GM12874 (cell line): ENCODE measurements at regions not wholly inside any gene's neighbourhood (a gene's known extent, or its start where the extent isn't known, plus 50 kb on each side); places are given as distances from the start of the nearest gene placed in this dataset.

ENCODE experiments used
- TF ChIP-seq, protein P1 (sequence below): IDR thresholded peaks from 2 replicates; pipeline ENCODE4 v1.5.1; 2011; ENCODE audit warnings: low read depth, mild to moderate bottlenecking, control low read depth, low read length, moderate library complexity; ENCODE audit not compliant: insufficient read depth

DNA sequence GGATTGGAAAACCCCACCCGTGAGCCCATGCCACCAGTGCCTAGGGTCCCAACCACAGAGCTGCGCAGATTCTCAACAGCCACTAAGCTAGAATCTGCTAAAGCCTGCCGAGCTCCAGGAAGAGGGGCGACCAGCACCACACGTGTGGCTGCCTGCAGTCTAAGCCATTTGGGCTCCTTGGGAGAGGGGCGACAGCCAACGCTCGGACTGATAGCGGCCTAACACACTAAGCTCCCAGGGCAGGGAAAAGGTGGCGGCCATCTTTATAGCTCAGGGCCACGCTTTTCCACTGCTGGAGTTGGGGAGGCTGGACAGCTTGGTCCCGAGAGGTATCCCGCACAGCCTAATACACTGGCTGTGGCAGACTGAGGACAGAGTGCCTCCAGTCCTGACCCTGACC, 631.8 kb downstream of the CETN3 start:
- TF ChIP-seq, protein P1, sequence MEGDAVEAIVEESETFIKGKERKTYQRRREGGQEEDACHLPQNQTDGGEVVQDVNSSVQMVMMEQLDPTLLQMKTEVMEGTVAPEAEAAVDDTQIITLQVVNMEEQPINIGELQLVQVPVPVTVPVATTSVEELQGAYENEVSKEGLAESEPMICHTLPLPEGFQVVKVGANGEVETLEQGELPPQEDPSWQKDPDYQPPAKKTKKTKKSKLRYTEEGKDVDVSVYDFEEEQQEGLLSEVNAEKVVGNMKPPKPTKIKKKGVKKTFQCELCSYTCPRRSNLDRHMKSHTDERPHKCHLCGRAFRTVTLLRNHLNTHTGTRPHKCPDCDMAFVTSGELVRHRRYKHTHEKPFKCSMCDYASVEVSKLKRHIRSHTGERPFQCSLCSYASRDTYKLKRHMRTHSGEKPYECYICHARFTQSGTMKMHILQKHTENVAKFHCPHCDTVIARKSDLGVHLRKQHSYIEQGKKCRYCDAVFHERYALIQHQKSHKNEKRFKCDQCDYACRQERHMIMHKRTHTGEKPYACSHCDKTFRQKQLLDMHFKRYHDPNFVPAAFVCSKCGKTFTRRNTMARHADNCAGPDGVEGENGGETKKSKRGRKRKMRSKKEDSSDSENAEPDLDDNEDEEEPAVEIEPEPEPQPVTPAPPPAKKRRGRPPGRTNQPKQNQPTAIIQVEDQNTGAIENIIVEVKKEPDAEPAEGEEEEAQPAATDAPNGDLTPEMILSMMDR: no peak

DNA sequence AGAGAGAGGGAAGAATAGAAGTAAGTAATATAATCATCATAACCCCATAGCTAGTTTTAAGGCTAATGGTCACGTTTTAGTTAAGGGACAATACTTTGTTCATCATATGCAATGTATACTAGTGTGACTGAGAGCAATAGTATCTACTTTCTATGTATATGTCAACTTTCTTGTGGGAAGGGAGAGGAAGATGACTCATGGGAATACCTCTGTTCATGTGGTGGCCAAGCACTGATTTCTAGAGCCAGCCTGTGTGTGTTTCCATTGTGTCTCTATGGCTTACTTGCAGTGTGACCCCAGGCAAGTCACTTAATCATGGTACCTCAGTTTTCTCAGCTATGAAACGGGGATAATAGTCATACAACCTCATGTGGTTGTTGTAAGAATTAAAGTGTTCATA, 639.6 kb downstream of the CETN3 start:
- TF ChIP-seq, protein P1: no peak

DNA sequence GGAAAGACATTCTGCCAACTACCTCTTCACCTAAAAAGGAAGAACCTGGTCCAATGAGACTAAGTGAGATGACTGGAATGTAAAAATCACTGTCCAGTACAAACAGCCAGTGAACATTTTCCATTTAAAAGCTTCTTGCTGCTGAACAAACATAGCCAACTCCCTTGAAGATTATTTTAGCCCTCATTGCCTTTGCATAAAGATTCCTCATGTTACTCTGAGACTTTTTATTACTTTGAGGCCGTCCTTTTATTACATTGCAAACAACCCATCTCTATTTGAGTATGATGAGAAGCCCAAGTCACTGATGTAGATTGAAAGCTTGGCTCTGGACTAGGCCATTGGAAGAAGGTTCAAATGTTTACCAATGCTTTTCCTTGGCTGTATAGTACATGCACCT, 649.8 kb downstream of the CETN3 start:
- TF ChIP-seq, protein P1: no peak

DNA sequence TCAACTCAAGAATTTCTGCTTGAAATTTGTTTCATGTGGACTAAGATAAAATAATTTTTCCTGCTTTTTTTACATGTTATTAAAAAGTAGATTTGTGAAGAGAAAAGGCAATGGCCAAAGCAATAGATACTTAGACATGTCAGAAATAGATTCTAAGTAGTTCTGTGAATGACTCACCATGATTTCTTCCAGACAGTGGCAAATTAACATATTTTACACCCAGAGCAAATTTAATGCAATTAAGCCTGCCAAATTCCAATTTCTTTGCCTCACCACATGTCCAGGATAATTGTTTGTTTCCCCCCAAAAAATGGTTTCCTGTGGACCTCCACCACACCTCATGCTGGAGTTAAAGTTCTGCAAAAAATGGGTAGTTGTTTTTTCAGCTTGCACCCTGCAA, 651.4 kb downstream of the CETN3 start:
- TF ChIP-seq, protein P1: no peak

DNA sequence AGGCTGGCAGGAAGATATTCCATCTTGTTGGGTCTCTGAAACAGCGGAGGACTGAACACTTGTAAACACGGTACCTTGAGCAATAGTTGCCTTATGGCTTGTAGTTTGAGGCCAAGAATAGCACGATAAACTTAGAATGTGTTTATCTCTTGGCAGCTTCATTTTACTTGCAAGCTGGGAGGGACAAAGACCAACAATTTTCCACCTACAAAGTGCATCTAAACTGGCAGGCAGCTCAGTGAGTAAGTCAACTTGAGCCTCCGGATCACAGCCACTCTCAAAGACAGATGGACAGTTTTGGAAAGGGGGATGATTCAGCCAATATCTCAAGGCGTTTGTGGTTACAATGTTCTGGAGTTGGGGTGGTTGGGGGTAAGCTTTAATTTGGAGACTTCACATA, 652.6 kb downstream of the CETN3 start:
- TF ChIP-seq, protein P1: no peak

DNA sequence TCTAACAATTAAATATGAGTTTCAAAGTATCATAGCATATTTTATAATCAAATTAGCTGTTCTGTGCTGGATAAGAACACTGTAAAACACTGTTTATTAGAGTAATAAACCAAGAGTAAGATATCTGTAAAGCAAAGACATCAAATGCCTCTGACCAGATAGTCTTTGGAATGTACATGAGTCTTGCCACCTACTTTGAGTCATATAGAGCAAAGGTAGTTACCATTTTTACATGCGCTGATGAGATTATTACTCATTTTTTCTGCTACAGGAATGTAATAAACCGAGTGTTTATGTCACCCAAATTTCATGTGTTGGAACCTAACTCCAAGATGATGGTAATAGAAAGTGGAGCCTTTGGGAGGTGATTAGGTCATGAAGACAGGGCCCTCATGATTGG, 654.5 kb downstream of the CETN3 start:
- TF ChIP-seq, protein P1: no peak

DNA sequence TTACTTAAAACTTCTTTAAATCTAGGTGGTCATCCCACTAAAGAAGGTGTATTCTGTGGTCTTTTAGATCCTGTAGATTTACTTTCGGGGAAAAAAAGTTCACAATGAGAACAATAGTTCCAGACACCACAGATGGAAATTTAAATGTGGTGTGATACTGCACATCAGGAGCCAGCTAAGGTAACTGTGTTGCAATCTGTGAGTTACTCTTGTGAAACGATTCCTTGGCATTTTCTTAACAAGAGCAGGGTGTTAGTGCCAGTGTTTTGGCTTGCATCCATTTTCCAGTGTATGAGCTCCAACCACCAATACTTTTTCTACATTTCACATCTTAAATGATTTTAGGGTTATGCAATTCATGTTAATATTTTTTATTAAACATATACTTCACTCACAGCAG, 674.5 kb downstream of the CETN3 start:
- TF ChIP-seq, protein P1: no peak

DNA sequence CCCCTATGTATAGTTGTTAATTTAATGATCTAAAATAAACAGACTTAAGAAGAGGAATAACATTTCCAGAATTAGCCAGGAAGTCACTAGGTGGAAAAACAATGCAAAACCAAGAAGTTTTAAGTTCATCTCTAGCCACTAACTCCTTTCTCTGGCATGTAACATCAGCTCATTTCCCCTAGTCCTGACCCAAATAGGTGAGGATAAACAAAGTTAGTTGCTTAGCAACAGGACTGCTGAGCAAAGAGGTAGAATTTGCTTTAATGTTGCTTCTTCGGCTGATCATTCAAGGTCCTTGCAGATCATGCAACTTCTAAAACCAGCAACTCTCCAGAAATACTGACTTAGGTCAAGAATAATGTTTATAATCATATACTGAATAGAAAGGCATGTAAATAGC, 675.8 kb downstream of the CETN3 start:
- TF ChIP-seq, protein P1: no peak
